Gastrocnemius medialis (tissue), 4 donors: ENCODE measurements at regions not wholly inside any gene's neighbourhood (a gene's known extent, or its start where the extent isn't known, plus 50 kb on each side); places are given as distances from the start of the nearest gene placed in this dataset.

ENCODE experiments used
- ATAC-seq, 2 donors: fragments of 150-250 bp; one replicate each; pipeline ENCODE4 v1.9.1; 2016
- DNase-seq, 2 donors: peaks; one replicate each; pipeline ENCODE4 v3.0.0-alpha.2; 2019
- H3K27ac ChIP-seq, 4 donors: fragments of 200-600 bp; sonication (generic); 1 replicate in 1 of 4; 2 replicates in 3 of 4; pipeline ENCODE4 v1.5.1; 2016 to 2018; ENCODE audit warnings: mild to moderate bottlenecking in 2 of 4, moderate library complexity in 1 of 4
- H3K27me3 ChIP-seq, 3 donors: fragments of 200-600 bp; sonication (generic) in 2 of 3; 1 replicate in 1 of 3; 2 replicates in 2 of 3; pipeline versions ENCODE4 v1.5.1 to v1.6.0; 2016 to 2019; ENCODE audit warnings: mild to moderate bottlenecking in 1 of 3, moderate library complexity in 1 of 3
- H3K36me3 ChIP-seq, 2 donors: fragments of 200-600 bp; sonication (generic) in 1 of 2; one replicate each; pipeline ENCODE4 v1.5.1; 2017 to 2018
- H3K4me1 ChIP-seq, 2 donors: fragments of 200-600 bp; sonication (generic) in 1 of 2; one replicate each; pipeline ENCODE4 v1.5.1; 2016 to 2017; ENCODE audit warnings: mild to moderate bottlenecking in 2 of 2
- H3K4me3 ChIP-seq, 4 donors: fragments of 200-600 bp; sonication (generic) in 3 of 4; 1 replicate in 1 of 4; 2 replicates in 3 of 4; pipeline ENCODE4 v1.5.1; 2016 to 2019; ENCODE audit warnings: mild to moderate bottlenecking in 2 of 4
- H3K9me3 ChIP-seq, 3 donors: fragments of 200-600 bp; sonication (generic) in 2 of 3; 1 replicate in 1 of 3; 2 replicates in 2 of 3; pipeline ENCODE4 v1.5.1; 2016 to 2019
- POLR2A ChIP-seq, 2 donors: fragments of 450-650 bp; IDR thresholded peaks; one replicate each; pipeline ENCODE4 v1.6.1; 2017; ENCODE audit warnings: antibody characterized with exemption in 2 of 2, mild to moderate bottlenecking in 2 of 2, moderate library complexity in 2 of 2
- in situ Hi-C, 4 donors: fragments of 200-750 bp; cut with MboI; loops; one replicate each; pipeline versions ENCODE4 v1.15.0 to v1.8.0; 2017; ENCODE audit warnings: low sequenced_read_pairs in 4 of 4
- intact Hi-C: fragments of 100-400 bp; cut with DNase I; formaldehyde crosslinking; loops from one replicate; pipeline ENCODE4 v1.15.1; 2023; ENCODE audit warnings: low total_unique reads
- TF ChIP-seq, protein P1 (sequence below), 5 experiments: fragments of 450-650 bp in 3 of 5; fragments of 200-600 bp in 2 of 5; sonication (generic) in 2 of 5; IDR thresholded peaks in 4 of 5; conservative IDR thresholded peaks in 1 of 5; 1 replicate in 4 of 5; 2 replicates in 1 of 5; pipeline ENCODE4 v1.5.1; 2016 to 2019; ENCODE audit warnings: antibody characterized with exemption in 5 of 5, mild to moderate bottlenecking in 3 of 5, moderate library complexity in 3 of 5

DNA sequence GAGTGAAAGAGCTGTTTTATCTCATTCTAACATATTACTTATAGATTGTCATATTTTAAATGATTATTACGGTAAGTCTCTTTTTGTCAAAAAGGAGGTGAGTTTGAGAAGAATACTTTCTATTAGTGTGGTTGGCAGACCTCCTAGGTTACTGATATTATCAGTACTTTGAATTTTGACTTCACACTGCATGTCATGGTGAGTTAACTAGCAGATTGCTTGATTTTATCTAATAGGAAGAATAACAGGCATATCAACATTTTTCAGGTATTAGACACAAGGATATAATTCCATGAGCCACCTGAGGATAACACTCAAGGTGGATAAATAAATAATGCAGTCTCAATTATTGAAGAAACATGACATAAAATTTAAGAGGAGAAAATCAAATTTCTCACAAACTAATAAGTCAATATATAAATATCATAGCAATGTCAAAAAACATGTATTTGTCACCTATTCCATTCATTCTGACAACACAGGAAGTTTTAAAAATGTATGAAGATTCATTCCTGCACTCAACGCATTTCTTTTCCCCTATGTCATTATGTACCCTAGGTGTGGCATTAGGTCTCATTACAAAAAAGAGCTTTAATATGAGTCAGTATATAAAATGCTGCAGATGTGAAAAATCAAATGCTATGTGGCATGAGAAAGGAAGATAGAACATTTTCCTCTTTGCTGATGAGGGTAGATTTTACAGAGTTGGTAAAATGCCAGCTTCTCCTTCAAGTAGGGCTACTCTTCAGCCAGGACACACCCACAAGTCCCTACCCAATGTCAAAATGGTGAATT is 1621.6 kb downstream of the REEP3 start:
- H3K27me3 ChIP-seq = no peaks in the 10 kb centered on the region
- ATAC-seq = no peak
- DNase-seq = no peak
- H3K4me1 ChIP-seq = no peaks in the 10 kb centered on the region
- no peak overlapping the region for H3K4me3 ChIP-seq
- no peaks in the 10 kb centered on the region for H3K36me3 ChIP-seq
- no peak overlapping the region for H3K27ac ChIP-seq
- no peaks in the 10 kb centered on the region for H3K9me3 ChIP-seq
- intact Hi-C loops = no loop called here
- in situ Hi-C loops = no loop called here
- TF ChIP-seq, protein P1, sequence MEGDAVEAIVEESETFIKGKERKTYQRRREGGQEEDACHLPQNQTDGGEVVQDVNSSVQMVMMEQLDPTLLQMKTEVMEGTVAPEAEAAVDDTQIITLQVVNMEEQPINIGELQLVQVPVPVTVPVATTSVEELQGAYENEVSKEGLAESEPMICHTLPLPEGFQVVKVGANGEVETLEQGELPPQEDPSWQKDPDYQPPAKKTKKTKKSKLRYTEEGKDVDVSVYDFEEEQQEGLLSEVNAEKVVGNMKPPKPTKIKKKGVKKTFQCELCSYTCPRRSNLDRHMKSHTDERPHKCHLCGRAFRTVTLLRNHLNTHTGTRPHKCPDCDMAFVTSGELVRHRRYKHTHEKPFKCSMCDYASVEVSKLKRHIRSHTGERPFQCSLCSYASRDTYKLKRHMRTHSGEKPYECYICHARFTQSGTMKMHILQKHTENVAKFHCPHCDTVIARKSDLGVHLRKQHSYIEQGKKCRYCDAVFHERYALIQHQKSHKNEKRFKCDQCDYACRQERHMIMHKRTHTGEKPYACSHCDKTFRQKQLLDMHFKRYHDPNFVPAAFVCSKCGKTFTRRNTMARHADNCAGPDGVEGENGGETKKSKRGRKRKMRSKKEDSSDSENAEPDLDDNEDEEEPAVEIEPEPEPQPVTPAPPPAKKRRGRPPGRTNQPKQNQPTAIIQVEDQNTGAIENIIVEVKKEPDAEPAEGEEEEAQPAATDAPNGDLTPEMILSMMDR (IDR thresholded peaks at IDR 0.05 in 4 of 5, conservative IDR thresholded peaks at IDR 0.05 in 1 of 5) = no peak
- no peak for TF ChIP-seq POLR2A (IDR thresholded peaks at IDR 0.05)

DNA sequence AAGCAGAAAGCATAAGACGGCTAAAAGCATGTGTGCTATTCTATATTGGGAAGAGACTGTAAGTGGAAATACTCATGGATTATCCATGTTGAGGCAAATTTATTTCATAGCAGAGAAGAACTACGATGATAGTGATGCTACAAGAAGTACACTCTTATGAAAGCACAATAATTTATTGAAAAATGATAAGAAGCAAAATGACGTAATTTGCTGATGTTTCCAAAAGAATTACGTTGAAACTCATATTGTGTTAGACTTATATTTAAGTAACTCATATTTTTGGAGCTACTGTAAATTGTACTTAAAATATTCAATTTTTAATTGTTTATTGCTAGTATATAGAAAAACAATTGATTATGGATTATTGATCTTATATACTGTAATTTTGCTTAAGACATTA is 1622.5 kb downstream of the REEP3 start:
- intact Hi-C loops (no loop called here), in situ Hi-C loops (no loop called here)
- Histone ChIP-seq H3K27ac (no peak overlapping the region), H3K36me3 (no peaks in the 10 kb centered on the region), H3K4me3 (no peak overlapping the region), H3K4me1 (no peaks in the 10 kb centered on the region), H3K27me3 (no peaks in the 10 kb centered on the region), H3K9me3 (no peaks in the 10 kb centered on the region)
- no peak for ATAC-seq
- no peak for TF ChIP-seq POLR2A (IDR thresholded peaks at IDR 0.05)
- TF ChIP-seq, protein P1 (IDR thresholded peaks at IDR 0.05 in 4 of 5, conservative IDR thresholded peaks at IDR 0.05 in 1 of 5) = no peak
- no peak for DNase-seq

DNA sequence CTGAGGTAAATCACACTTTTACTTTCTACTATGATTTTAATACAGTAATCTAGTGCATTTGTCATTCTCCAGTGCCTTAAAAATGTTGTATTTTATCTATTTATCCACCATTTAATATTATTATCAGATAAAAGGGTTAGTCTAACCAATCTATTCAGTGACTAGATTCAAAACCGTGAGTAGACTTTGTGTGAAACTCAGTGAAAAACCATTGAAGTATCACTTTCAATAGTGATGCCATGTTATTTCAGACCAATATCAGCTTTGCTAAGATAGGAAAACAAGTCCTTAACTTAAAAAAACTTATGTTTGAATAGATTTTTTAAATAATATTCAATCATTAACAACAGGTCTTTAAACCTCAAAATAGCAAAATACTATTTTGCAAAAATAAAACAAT is 1628.7 kb downstream of the REEP3 start:
- no peak for TF ChIP-seq POLR2A (IDR thresholded peaks at IDR 0.05)
- TF ChIP-seq, protein P1 (IDR thresholded peaks at IDR 0.05 in 4 of 5, conservative IDR thresholded peaks at IDR 0.05 in 1 of 5) = no peak
- ATAC-seq (no peak), DNase-seq (no peak)
- no peaks in the 10 kb centered on the region for H3K27me3 ChIP-seq
- H3K4me1 ChIP-seq = no peaks in the 10 kb centered on the region
- in situ Hi-C loops (no loop called here), intact Hi-C loops (no loop called here)
- no peaks in the 10 kb centered on the region for H3K36me3 ChIP-seq
- no peak overlapping the region for H3K27ac ChIP-seq
- H3K9me3 ChIP-seq = no peaks in the 10 kb centered on the region
- H3K4me3 ChIP-seq = no peak overlapping the region

DNA sequence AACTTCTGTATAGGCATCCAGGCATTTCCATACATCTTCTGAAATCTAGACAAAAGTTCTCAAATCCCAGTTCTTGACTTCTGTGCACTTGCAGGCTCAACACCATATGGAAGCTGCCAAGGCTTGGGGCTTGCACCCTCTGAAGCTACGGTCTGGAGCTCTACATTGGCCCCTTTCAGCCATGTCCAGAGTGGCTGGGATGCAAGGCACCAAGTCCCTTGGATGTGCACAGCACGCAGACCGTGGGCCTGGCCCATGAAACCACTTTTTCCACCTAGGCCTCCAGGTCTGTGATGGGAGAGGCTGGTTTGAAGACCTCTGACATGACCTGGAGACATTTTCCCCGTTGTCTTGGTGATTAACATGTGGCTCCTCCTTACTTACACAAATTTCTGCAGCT is 1645.1 kb downstream of the REEP3 start:
- intact Hi-C loops = no loop called here
- Histone ChIP-seq H3K9me3 (no peaks in the 10 kb centered on the region), H3K4me1 (no peaks in the 10 kb centered on the region), H3K27ac (no peak overlapping the region), H3K36me3 (no peaks in the 10 kb centered on the region), H3K4me3 (no peak overlapping the region), H3K27me3 (no peaks in the 10 kb centered on the region)
- in situ Hi-C loops = no loop called here
- DNase-seq = no peak
- no peak for TF ChIP-seq POLR2A (IDR thresholded peaks at IDR 0.05)
- TF ChIP-seq, protein P1 (IDR thresholded peaks at IDR 0.05 in 4 of 5, conservative IDR thresholded peaks at IDR 0.05 in 1 of 5) = no peak
- ATAC-seq = no peak

DNA sequence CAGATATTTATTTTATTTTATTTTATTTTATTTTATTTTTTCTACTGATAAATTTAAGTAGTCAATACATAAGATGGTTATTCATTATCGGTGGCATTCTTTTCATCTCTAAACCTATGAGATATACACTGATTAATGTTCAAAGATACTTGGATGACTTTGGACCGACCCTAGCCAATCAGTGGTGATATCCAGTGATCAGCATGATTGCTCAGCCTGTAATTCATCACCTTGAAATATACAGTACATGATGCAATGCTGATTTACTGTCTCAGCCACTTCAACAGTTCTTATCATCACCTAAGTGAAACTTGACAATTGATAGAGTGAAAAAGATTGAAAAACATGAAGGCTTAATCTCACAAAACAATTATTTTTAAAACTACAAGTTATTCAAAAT is 1651.0 kb downstream of the REEP3 start:
- intact Hi-C loops = no loop called here
- H3K36me3 ChIP-seq = no peaks in the 10 kb centered on the region

More for the DNA sequence above, 1651.0 kb downstream of the REEP3 start:
- Histone ChIP-seq H3K27ac (no peak overlapping the region), H3K27me3 (no peaks in the 10 kb centered on the region), H3K4me3 (no peak overlapping the region), H3K9me3 (no peaks in the 10 kb centered on the region), H3K4me1 (no peaks in the 10 kb centered on the region)
- DNase-seq = no peak
- no peak for ATAC-seq
- TF ChIP-seq, protein P1 (IDR thresholded peaks at IDR 0.05 in 4 of 5, conservative IDR thresholded peaks at IDR 0.05 in 1 of 5) = no peak
- no peak for TF ChIP-seq POLR2A (IDR thresholded peaks at IDR 0.05)
- in situ Hi-C loops = no loop called here
